ENCODE measurements at regions not wholly inside any gene's neighbourhood (a gene's known extent, or its start where the extent isn't known, plus 50 kb on each side); places are given as distances from the start of the nearest gene placed in this dataset.

- TF ChIP-seq CTCF (IDR thresholded peaks at IDR 0.05 in 8 of 11, conservative IDR thresholded peaks at IDR 0.05 in 3 of 11) (no peak), POLR2A (IDR thresholded peaks at IDR 0.05) (no peak), POLR2AphosphoS5 (IDR thresholded peaks at IDR 0.05) (no peak)
Observed at GRCh38 chr12:76644950-76645349, 85.4 kb upstream of the OSBPL8 start.

Data from spleen (tissue), 7 donors.